GM12873 (cell line): ENCODE measurements at regions not wholly inside any gene's neighbourhood (a gene's known extent, or its start where the extent isn't known, plus 50 kb on each side); places are given as distances from the start of the nearest gene placed in this dataset.

Source experiments
- CTCF ChIP-seq: IDR thresholded peaks from 2 replicates; pipeline ENCODE4 v1.5.1; 2012; ENCODE audit warnings: low read depth, mild to moderate bottlenecking, moderate library complexity, low read length, control low read depth; ENCODE audit not compliant: insufficient read depth; ENCODE audit errors: missing control alignments

- TF ChIP-seq CTCF = no peak
Observed at GRCh38 chr1:112253366-112253765, 142.6 kb upstream of the CTTNBP2NL start.

GRCh38 chr1:112255080-112255479, 140.9 kb upstream of the CTTNBP2NL start:
- no peak for TF ChIP-seq CTCF

GRCh38 chr1:112256411-112256810, 139.6 kb upstream of the CTTNBP2NL start:
- no peak for TF ChIP-seq CTCF

GRCh38 chr1:112257043-112257835, 138.8 kb upstream of the CTTNBP2NL start:
- TF ChIP-seq CTCF = no peak

- TF ChIP-seq CTCF = no peak
Observed at GRCh38 chr1:112260699-112261098, 135.3 kb upstream of the CTTNBP2NL start.

GRCh38 chr1:112262316-112262715, 133.7 kb upstream of the CTTNBP2NL start:
- no peak for TF ChIP-seq CTCF

GRCh38 chr1:112263042-112263441, 133.0 kb upstream of the CTTNBP2NL start:
- no peak for TF ChIP-seq CTCF
